Right lobe of liver (tissue), 6 donors: ENCODE measurements at regions not wholly inside any gene's neighbourhood (a gene's known extent, or its start where the extent isn't known, plus 50 kb on each side); places are given as distances from the start of the nearest gene placed in this dataset.

ENCODE experiments used
- ATAC-seq, 4 donors: fragments of 200-7000 bp; cut with Tn5 transposase; one replicate each; pipeline ENCODE4 v1.9.1; 2020; ENCODE audit warnings: mild to moderate bottlenecking in 4 of 4, moderate library complexity in 4 of 4
- DNase-seq, 3 donors: peaks; one replicate each; pipeline ENCODE4 v3.0.0-alpha.2; 2020
- H3K27ac ChIP-seq, 3 donors: fragments of 200-600 bp; one replicate each; pipeline ENCODE4 v1.8.0; 2022
- H3K27me3 ChIP-seq, 2 donors: fragments of 200-600 bp; one replicate each; pipeline ENCODE4 v1.8.0; 2022
- H3K36me3 ChIP-seq, 4 donors: fragments of 200-600 bp; sonication (generic) in 1 of 4; one replicate each; pipeline versions ENCODE4 v1.5.1 to v1.8.0; 2017 to 2022; ENCODE audit warnings: control low read depth in 1 of 4
- H3K4me1 ChIP-seq, 4 donors: fragments of 200-600 bp; sonication (generic) in 1 of 4; one replicate each; pipeline versions ENCODE4 v1.5.1 to v1.8.0; 2017 to 2022; ENCODE audit warnings: control low read depth in 1 of 4
- H3K4me3 ChIP-seq, 3 donors: fragments of 200-600 bp; one replicate each; pipeline ENCODE4 v1.8.0; 2022
- H3K9me3 ChIP-seq, 4 donors: fragments of 200-600 bp; sonication (generic) in 1 of 4; one replicate each; pipeline versions ENCODE4 v1.5.1 to v1.8.0; 2017 to 2022; ENCODE audit warnings: control low read depth in 1 of 4
- CTCF ChIP-seq, 4 donors: fragments of 200-600 bp in 3 of 4; fragments of 450-650 bp in 1 of 4; IDR thresholded peaks; one replicate each; pipeline versions ENCODE4 v1.5.1 to v1.8.0; 2016 to 2022; ENCODE audit warnings: antibody characterized with exemption in 4 of 4, mild to moderate bottlenecking in 2 of 4
- POLR2A ChIP-seq: fragments of 450-650 bp; IDR thresholded peaks from one replicate; pipeline ENCODE4 v1.6.1; 2017; ENCODE audit warnings: antibody characterized with exemption, mild to moderate bottlenecking
- WGBS: methylation state at CpG from one replicate; pipeline ENCODE4 v1.1.6; 2018; ENCODE audit warnings: low coverage, low lambda C conversion rate; ENCODE audit not compliant: insufficient coverage; ENCODE audit errors: missing lambda C conversion rate; 5-methylcytosine and 5-hydroxymethylcytosine counted together
- intact Hi-C, 2 donors: fragments of 100-400 bp; cut with DNase I; formaldehyde crosslinking; loops; one replicate each; pipeline versions ENCODE4 v1.11.2 to v1.14.1; 2022
- donor health status: DM: no; HTN: yes; CAD: no.
- donor health status: DM: no; HTN: no; CAD: no.
- donor health status: DM: no; HTN: no; CAD: no.
- donor health status: DM: no; HTN: yes; CAD: no.
- donor health status: DM: no; HTN: yes; CAD: no.

DNA sequence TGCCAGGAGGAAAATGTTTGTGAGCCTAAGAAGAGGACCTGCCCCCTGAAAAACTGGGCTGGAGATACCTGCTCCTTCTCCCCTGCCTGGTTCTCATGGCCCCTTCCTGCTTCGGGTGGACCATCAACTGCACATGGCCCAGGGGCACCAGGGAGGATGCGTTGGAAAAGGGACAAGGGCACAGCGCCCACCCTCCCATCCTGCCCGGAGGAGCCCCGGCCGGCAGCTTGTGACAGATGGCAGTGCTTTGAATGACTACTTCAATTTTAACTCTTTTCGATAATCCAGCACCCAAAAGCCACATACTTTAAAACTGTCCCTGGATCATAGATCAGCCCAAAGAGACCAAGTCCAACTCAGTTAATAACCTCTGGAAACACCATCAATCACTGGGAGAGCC lies 135.8 kb upstream of the NECTIN1 start:
- no peaks in the 10 kb centered on the region for H3K36me3 ChIP-seq
- no peak overlapping the region for H3K27ac ChIP-seq
- H3K4me1 ChIP-seq, result no peaks in the 10 kb centered on the region
- no CpG with 5 or more reads among the region's 7 CpGs for WGBS
- no peaks in the 10 kb centered on the region for H3K9me3 ChIP-seq
- ATAC-seq (no peak), DNase-seq (no peak)
- TF ChIP-seq CTCF (IDR thresholded peaks at IDR 0.05), result no peak
- no peak for TF ChIP-seq POLR2A
- H3K4me3 ChIP-seq, result no peak overlapping the region
- no peaks in the 10 kb centered on the region for H3K27me3 ChIP-seq
- intact Hi-C loops, result no loop called here

DNA sequence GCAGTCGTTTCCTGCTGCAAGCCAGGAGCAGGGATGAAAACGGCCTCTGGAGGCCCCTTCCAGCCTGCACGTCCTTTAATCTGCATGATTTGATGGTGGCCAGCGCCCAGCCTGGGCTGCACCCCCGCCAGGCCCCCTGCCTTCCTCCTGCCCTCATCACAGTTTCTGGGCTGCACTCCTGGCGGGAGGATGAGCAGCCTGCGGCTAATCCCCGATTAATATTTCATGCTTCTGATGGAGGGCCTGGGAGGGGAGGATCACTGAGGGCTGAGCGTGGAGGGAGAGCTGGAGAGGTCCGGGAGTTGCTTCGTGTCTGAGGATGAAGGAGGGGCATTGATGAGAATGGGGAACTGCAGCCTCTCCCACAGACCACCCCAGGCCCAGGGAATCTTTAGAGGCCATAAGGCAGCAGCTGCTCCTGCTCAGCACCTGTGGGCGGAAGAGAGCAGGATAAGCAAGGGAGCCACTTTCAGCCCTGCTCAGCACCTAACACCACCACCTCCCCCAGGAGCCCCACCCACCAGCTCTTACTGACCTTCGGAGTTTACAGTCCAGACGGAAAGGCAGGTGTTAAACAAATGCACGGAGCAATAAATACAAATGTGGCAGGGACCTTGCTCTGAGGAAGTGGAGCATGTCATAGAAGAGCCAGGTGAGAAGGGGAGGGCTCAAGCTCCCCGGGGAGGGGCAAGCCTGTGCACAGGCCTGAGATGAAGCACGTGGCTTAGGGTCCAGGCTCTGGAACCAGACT lies 135.0 kb upstream of the NECTIN1 start:
- no peak for TF ChIP-seq POLR2A
- no peak for TF ChIP-seq CTCF (IDR thresholded peaks at IDR 0.05)
- Histone ChIP-seq H3K27ac (no peak overlapping the region), H3K36me3 (no peaks in the 10 kb centered on the region), H3K4me3 (no peak overlapping the region), H3K4me1 (no peaks in the 10 kb centered on the region), H3K9me3 (no peaks in the 10 kb centered on the region), H3K27me3 (no peaks in the 10 kb centered on the region)
- intact Hi-C loops, result no loop called here
- 60% methylated on average over 13 of the region's 17 CpGs for WGBS
- DNase-seq (no peak), ATAC-seq (no peak)

- H3K27me3 ChIP-seq, result no peaks in the 10 kb centered on the region
- TF ChIP-seq CTCF (IDR thresholded peaks at IDR 0.05), result no peak
- no peaks in the 10 kb centered on the region for H3K9me3 ChIP-seq
- WGBS, result 62% methylated on average over 4 of the region's 8 CpGs
- ATAC-seq (no peak), DNase-seq (no peak)
- no peaks in the 10 kb centered on the region for H3K4me1 ChIP-seq
- no peak overlapping the region for H3K4me3 ChIP-seq
- H3K36me3 ChIP-seq, result no peaks in the 10 kb centered on the region
- no peak overlapping the region for H3K27ac ChIP-seq
- intact Hi-C loops, result no loop called here
Measured at GRCh38 chr11:119863236-119863635, 134.2 kb upstream of the NECTIN1 start.

- WGBS, result 67% methylated on average over 3 of the region's 5 CpGs
- ATAC-seq, result no peak
- intact Hi-C loops, result no loop called here
- DNase-seq, result no peak
- Histone ChIP-seq H3K4me1 (no peaks in the 10 kb centered on the region), H3K36me3 (no peaks in the 10 kb centered on the region), H3K27ac (no peak overlapping the region), H3K27me3 (no peaks in the 10 kb centered on the region), H3K9me3 (no peaks in the 10 kb centered on the region), H3K4me3 (no peak overlapping the region)
- TF ChIP-seq POLR2A (no peak), CTCF (IDR thresholded peaks at IDR 0.05) (no peak)
Measured at GRCh38 chr11:119861160-119861559, 132.2 kb upstream of the NECTIN1 start.
